Lower leg skin (tissue), 3 donors: ENCODE measurements at regions not wholly inside any gene's neighbourhood (a gene's known extent, or its start where the extent isn't known, plus 50 kb on each side); places are given as distances from the start of the nearest gene placed in this dataset.

Experiments used
- POLR2A ChIP-seq, 2 donors: fragments of 450-650 bp; IDR thresholded peaks; one replicate each; pipeline ENCODE4 v1.6.1; 2016 to 2017; ENCODE audit warnings: antibody characterized with exemption in 2 of 2, mild to moderate bottlenecking in 1 of 2, moderate library complexity in 1 of 2
- TF ChIP-seq, protein P1 (sequence below), 3 donors: fragments of 450-650 bp; IDR thresholded peaks; one replicate each; pipeline ENCODE4 v1.5.1; 2016; ENCODE audit warnings: antibody characterized with exemption in 3 of 3, mild to moderate bottlenecking in 3 of 3, moderate library complexity in 2 of 3

- TF ChIP-seq, protein P1, sequence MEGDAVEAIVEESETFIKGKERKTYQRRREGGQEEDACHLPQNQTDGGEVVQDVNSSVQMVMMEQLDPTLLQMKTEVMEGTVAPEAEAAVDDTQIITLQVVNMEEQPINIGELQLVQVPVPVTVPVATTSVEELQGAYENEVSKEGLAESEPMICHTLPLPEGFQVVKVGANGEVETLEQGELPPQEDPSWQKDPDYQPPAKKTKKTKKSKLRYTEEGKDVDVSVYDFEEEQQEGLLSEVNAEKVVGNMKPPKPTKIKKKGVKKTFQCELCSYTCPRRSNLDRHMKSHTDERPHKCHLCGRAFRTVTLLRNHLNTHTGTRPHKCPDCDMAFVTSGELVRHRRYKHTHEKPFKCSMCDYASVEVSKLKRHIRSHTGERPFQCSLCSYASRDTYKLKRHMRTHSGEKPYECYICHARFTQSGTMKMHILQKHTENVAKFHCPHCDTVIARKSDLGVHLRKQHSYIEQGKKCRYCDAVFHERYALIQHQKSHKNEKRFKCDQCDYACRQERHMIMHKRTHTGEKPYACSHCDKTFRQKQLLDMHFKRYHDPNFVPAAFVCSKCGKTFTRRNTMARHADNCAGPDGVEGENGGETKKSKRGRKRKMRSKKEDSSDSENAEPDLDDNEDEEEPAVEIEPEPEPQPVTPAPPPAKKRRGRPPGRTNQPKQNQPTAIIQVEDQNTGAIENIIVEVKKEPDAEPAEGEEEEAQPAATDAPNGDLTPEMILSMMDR (IDR thresholded peaks at IDR 0.05) = no peak
- TF ChIP-seq POLR2A (IDR thresholded peaks at IDR 0.05) = no peak
These were observed 2421.4 kb downstream of the PCDH9 start for GRCh38 chr13:64808704-64809103.
